ENCODE measurements at regions not wholly inside any gene's neighbourhood (a gene's known extent, or its start where the extent isn't known, plus 50 kb on each side); places are given as distances from the start of the nearest gene placed in this dataset.
A peak's percentile ranks its signal among the peaks of the same experiment; 100 is the strongest.

GRCh38 chr2:190766595-190766994, 114.0 kb upstream of the GLS start:
- ATAC-seq (replicated peaks) (no peak), DNase-seq (no peak)
- Mint-ChIP-seq H3K9me3 (no peaks in the 10 kb centered on the region), H3K4me1 (ENCODE audit: low read depth in 2 of 2) (peaks cover 0 to 5% of the 10 kb centered on the region in 2 donors), H3K27me3 (no peaks in the 10 kb centered on the region), H3K4me3 (no peak overlapping the region), H3K36me3 (ENCODE audit: insufficient read depth) (no peaks in the 10 kb centered on the region), H3K27ac (no peak overlapping the region)

GRCh38 chr2:190767821-190768220, 112.8 kb upstream of the GLS start:
- Mint-ChIP-seq H3K9me3 (no peaks in the 10 kb centered on the region), H3K4me3 (no peak overlapping the region), H3K27ac (no peak overlapping the region), H3K36me3 (ENCODE audit: insufficient read depth) (no peaks in the 10 kb centered on the region), H3K27me3 (no peaks in the 10 kb centered on the region), H3K4me1 (ENCODE audit: low read depth in 2 of 2) (peaks cover 0 to 5% of the 10 kb centered on the region in 2 donors)
- ATAC-seq (replicated peaks) (no peak), DNase-seq (no peak)

- Mint-ChIP-seq H3K36me3 (ENCODE audit: insufficient read depth) (no peaks in the 10 kb centered on the region), H3K4me3 (no peak overlapping the region), H3K4me1 (ENCODE audit: low read depth in 2 of 2) (no peaks in the 10 kb centered on the region), H3K27me3 (no peaks in the 10 kb centered on the region), H3K27ac (no peak overlapping the region), H3K9me3 (no peaks in the 10 kb centered on the region)
- ATAC-seq (replicated peaks) (no peak), DNase-seq (no peak)
These were observed 111.4 kb upstream of the GLS start for GRCh38 chr2:190769258-190769657.

- ATAC-seq (replicated peaks): no peak
These were observed 108.9 kb upstream of the GLS start for GRCh38 chr2:190771726-190772125.

GRCh38 chr2:190780594-190780993, 100.0 kb upstream of the GLS start:
- DNase-seq (no peak), ATAC-seq (replicated peaks) (no peak)
- peaks cover 17 to 45% of the 10 kb centered on the region in 2 donors for H3K27me3 Mint-ChIP-seq
- no peaks in the 10 kb centered on the region for H3K9me3 Mint-ChIP-seq
- no peaks in the 10 kb centered on the region for H3K36me3 Mint-ChIP-seq (ENCODE audit: insufficient read depth)
- no peaks in the 10 kb centered on the region for H3K4me1 Mint-ChIP-seq (ENCODE audit: low read depth in 2 of 2)
- no peak overlapping the region for H3K4me3 Mint-ChIP-seq
- H3K27ac Mint-ChIP-seq: no peak overlapping the region

More at GRCh38 chr2:190771726-190772125, 108.9 kb upstream of the GLS start:
- Mint-ChIP-seq H3K4me1 (ENCODE audit: low read depth in 2 of 2) (no peaks in the 10 kb centered on the region), H3K27me3 (peaks cover 3 to 20% of the 10 kb centered on the region in 2 donors), H3K36me3 (ENCODE audit: insufficient read depth) (no peaks in the 10 kb centered on the region), H3K9me3 (no peaks in the 10 kb centered on the region), H3K27ac (no peak overlapping the region), H3K4me3 (no peak overlapping the region)
- no peak for DNase-seq

GRCh38 chr2:190781604-190782198, 98.9 kb upstream of the GLS start:
- peak; percentile 28 to 42 (median 34) for DNase-seq
- Mint-ChIP-seq H3K27ac (no peak overlapping the region), H3K4me3 (no peak overlapping the region), H3K9me3 (no peaks in the 10 kb centered on the region), H3K4me1 (ENCODE audit: low read depth in 2 of 2) (no peaks in the 10 kb centered on the region), H3K27me3 (peaks cover 15 to 34% of the 10 kb centered on the region in 2 donors), H3K36me3 (ENCODE audit: insufficient read depth) (no peaks in the 10 kb centered on the region)
- peak; percentile 63 for ATAC-seq (replicated peaks)

- ATAC-seq (replicated peaks): no peak
These were observed 98.4 kb upstream of the GLS start for GRCh38 chr2:190782264-190782663.

GRCh38 chr2:190783513-190784263, 96.9 kb upstream of the GLS start:
- Mint-ChIP-seq H3K4me1 (ENCODE audit: low read depth in 2 of 2) (no peaks in the 10 kb centered on the region), H3K9me3 (no peaks in the 10 kb centered on the region), H3K27me3 (peaks cover 11 to 26% of the 10 kb centered on the region in 2 donors), H3K27ac (no peak overlapping the region), H3K4me3 (no peak overlapping the region), H3K36me3 (ENCODE audit: insufficient read depth) (no peaks in the 10 kb centered on the region)
- DNase-seq: no peak
- ATAC-seq (replicated peaks): no peak

More at GRCh38 chr2:190782264-190782663, 98.4 kb upstream of the GLS start:
- no peaks in the 10 kb centered on the region for H3K9me3 Mint-ChIP-seq
- H3K36me3 Mint-ChIP-seq (ENCODE audit: insufficient read depth): no peaks in the 10 kb centered on the region
- no peak overlapping the region for H3K27ac Mint-ChIP-seq
- H3K4me3 Mint-ChIP-seq: no peak overlapping the region
- DNase-seq: no peak
- peaks cover 11 to 28% of the 10 kb centered on the region in 2 donors for H3K27me3 Mint-ChIP-seq
- H3K4me1 Mint-ChIP-seq (ENCODE audit: low read depth in 2 of 2): no peaks in the 10 kb centered on the region

- Mint-ChIP-seq H3K4me1 (ENCODE audit: low read depth in 2 of 2) (no peaks in the 10 kb centered on the region), H3K4me3 (no peak overlapping the region), H3K27ac (no peak overlapping the region), H3K9me3 (no peaks in the 10 kb centered on the region), H3K36me3 (ENCODE audit: insufficient read depth) (no peaks in the 10 kb centered on the region), H3K27me3 (peaks cover 4 to 17% of the 10 kb centered on the region in 2 donors)
- DNase-seq (no peak), ATAC-seq (replicated peaks) (no peak)
These were observed 95.3 kb upstream of the GLS start for GRCh38 chr2:190785334-190785733.

- ATAC-seq (replicated peaks) (no peak), DNase-seq (no peak)
- no peaks in the 10 kb centered on the region for H3K36me3 Mint-ChIP-seq (ENCODE audit: insufficient read depth)
- H3K4me3 Mint-ChIP-seq: no peak overlapping the region
- no peaks in the 10 kb centered on the region for H3K9me3 Mint-ChIP-seq
- peaks cover 0 to 7% of the 10 kb centered on the region in 2 donors for H3K27me3 Mint-ChIP-seq
- H3K27ac Mint-ChIP-seq: no peak overlapping the region
- peaks cover 1 to 2% of the 10 kb centered on the region in 2 donors for H3K4me1 Mint-ChIP-seq (ENCODE audit: low read depth in 2 of 2)
These were observed 94.0 kb upstream of the GLS start for GRCh38 chr2:190786404-190787166.

GRCh38 chr2:190787743-190788235, 92.8 kb upstream of the GLS start:
- Mint-ChIP-seq H3K4me3 (no peak overlapping the region), H3K36me3 (ENCODE audit: insufficient read depth) (no peaks in the 10 kb centered on the region), H3K27me3 (peaks cover 0 to 7% of the 10 kb centered on the region in 2 donors), H3K9me3 (no peaks in the 10 kb centered on the region), H3K4me1 (ENCODE audit: low read depth in 2 of 2) (peaks cover 5 to 6% of the 10 kb centered on the region in 2 donors), H3K27ac (no peak overlapping the region)
- ATAC-seq (replicated peaks) (no peak), DNase-seq (no peak)

- DNase-seq (no peak), ATAC-seq (replicated peaks) (no peak)
- Mint-ChIP-seq H3K9me3 (no peaks in the 10 kb centered on the region), H3K27ac (no peak overlapping the region), H3K4me1 (ENCODE audit: low read depth in 2 of 2) (peaks cover 6 to 7% of the 10 kb centered on the region in 2 donors), H3K36me3 (ENCODE audit: insufficient read depth) (no peaks in the 10 kb centered on the region), H3K27me3 (no peaks in the 10 kb centered on the region), H3K4me3 (no peak overlapping the region)
These were observed 91.3 kb upstream of the GLS start for GRCh38 chr2:190789074-190790004.
